Fibroblast of villous mesenchyme (primary cell): ENCODE measurements at regions not wholly inside any gene's neighbourhood (a gene's known extent, or its start where the extent isn't known, plus 50 kb on each side); places are given as distances from the start of the nearest gene placed in this dataset.
A peak's percentile ranks its signal among the peaks of the same experiment; 100 is the strongest.

ENCODE experiments used
- DNase-seq: peaks from one replicate; pipeline ENCODE4 v3.0.0-alpha.2; 2010; ENCODE audit warnings: low read depth
- H3K4me3 ChIP-seq: 2 replicates; pipeline ENCODE4 v1.5.1; 2011; ENCODE audit warnings: low read depth, mild to moderate bottlenecking, low read length
- CTCF ChIP-seq: IDR thresholded peaks from 2 replicates; pipeline ENCODE4 v1.5.1; 2012; ENCODE audit warnings: low read depth, mild to moderate bottlenecking, low read length; ENCODE audit not compliant: insufficient read depth

DNA sequence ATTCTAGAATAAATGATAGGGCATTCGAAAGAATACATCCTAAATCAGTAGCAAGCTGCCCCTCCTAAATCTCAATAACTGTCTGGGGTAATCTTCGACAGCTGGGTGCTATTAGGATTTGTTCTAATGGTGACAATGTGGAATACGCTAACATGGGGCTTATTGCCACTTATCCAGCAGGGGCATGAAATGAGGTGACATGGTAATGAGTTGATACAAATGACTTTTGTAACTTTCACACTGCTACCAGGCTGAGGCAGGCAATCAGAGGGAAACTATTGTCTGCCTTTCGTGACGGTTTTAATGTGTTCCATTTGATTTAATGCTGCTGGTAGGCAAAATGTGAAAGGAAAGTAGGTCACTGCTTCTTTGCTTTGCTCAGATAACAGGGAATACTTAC, 1047.4 kb upstream of the PABPC4L start:
- H3K4me3 ChIP-seq: no peak overlapping the region
- DNase-seq: no peak
- no peak for TF ChIP-seq CTCF

- DNase-seq: peak; percentile 39
- no peak overlapping the region for H3K4me3 ChIP-seq
- TF ChIP-seq CTCF: no peak
These were observed 1043.1 kb upstream of the PABPC4L start for GRCh38 chr4:135244696-135245095.

GRCh38 chr4:135244056-135244455, 1042.5 kb upstream of the PABPC4L start:
- no peak for TF ChIP-seq CTCF
- no peak overlapping the region for H3K4me3 ChIP-seq
- DNase-seq: peak; percentile 80

DNA sequence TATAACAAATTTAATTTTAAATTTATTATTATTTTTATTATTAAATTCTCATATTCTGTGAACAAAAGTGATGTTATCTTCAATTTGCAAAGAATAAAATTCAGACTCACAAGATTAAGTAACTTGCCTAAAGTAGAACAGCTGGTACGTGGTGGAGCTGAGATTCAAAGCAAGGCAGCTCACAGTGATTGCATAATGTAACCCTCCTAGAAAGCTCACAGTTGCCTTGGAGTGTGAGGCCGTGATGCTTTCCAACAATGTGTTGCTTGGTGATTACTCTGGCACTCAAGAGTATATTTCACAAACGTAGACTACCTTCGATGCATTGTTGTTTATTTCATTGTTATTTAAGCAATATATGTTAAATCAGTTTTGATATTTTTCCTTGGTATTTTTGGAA, 1039.2 kb upstream of the PABPC4L start:
- DNase-seq: peak; percentile 45
- H3K4me3 ChIP-seq: no peak overlapping the region
- no peak for TF ChIP-seq CTCF

GRCh38 chr4:135239964-135240363, 1038.4 kb upstream of the PABPC4L start:
- no peak overlapping the region for H3K4me3 ChIP-seq
- no peak for TF ChIP-seq CTCF
- peak; percentile 47 for DNase-seq

DNA sequence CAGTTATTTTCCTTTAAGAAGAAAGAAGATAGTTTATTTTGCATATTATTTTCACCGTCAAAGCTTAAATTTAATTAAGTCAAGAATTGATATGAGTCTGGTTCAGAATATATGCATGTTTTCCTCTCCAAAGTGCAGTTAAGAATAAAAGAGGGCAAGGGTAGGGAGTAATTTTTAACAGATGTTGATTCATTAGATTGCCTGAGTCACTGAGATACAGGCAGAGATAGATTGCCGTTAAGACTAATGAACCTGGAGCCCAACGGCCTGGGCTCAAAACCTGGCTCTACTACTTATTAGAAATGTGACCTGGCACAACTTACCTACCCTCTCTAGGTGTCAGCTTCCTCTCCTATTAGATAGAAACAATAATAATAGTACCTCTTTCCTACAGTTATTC, 1037.4 kb upstream of the PABPC4L start:
- no peak overlapping the region for H3K4me3 ChIP-seq
- DNase-seq: peak; percentile 4
- no peak for TF ChIP-seq CTCF

- no peak for DNase-seq
- no peak for TF ChIP-seq CTCF
- no peak overlapping the region for H3K4me3 ChIP-seq
These were observed 1034.5 kb upstream of the PABPC4L start for GRCh38 chr4:135236048-135236447.
